ENCODE measurements at regions not wholly inside any gene's neighbourhood (a gene's known extent, or its start where the extent isn't known, plus 50 kb on each side); places are given as distances from the start of the nearest gene placed in this dataset.

DNA sequence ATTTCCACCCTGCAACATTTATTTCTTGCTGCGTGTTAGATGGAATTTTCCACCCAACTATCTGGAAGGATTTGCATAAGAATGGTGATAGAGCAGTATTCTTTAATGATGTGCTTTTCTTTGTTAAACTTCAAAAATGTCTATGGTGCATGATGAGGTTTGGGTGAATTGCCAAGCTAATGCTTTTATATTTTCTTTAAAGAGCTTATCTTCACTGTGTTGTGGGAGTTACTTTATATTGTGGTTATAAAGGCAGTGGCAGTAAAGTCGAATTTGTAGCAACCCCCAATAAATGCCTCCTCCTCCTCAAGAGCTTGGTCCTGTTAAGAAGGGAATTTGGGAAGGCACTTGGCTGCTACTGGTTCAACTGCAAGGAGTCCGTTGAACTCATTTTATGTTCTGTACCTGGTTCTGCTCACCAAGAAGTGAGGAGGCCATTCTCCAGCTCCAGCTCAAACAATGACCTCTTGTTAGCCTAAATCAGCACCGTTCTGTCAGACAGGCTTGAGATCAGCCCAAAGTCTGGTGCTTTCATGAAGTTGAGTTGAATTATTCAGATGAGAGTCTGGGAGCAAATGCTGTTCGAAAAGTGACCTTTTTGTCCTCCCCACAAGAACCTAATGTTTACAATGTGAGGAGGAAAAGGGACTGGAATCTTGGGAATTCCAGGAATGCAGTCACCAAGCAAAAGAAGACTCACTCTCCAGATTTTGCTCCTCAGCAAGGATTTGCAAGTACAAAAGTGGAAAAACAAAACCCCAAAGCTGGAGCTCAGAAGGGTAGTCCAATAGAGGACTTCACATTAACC is 217.0 kb downstream of the TMEM38B start:
- no peak for TF ChIP-seq CTCF (optimal IDR thresholded peaks at IDR 0.05 in 1 of 3, IDR thresholded peaks at IDR 0.05 in 1 of 3, conservative IDR thresholded peaks at IDR 0.05 in 1 of 3; ENCODE audit: extremely low read depth in 1 of 3, insufficient read depth in 2 of 3, low read length in 3 of 3)
- no peak for TF ChIP-seq EZH2 (IDR thresholded peaks at IDR 0.05; ENCODE audit: low read length)
